ENCODE measurements at regions not wholly inside any gene's neighbourhood (a gene's known extent, or its start where the extent isn't known, plus 50 kb on each side); places are given as distances from the start of the nearest gene placed in this dataset.

GRCh38 chr17:71436479-71436878 is 684.3 kb upstream of the SOX9 start:
- Histone ChIP-seq H3K27me3 (ENCODE audit: control insufficient read depth, extremely low read depth, insufficient read depth, low read length) (no peaks in the 10 kb centered on the region), H3K4me3 (ENCODE audit: control insufficient read depth in 2 of 3, extremely low read depth in 1 of 3, insufficient read depth in 2 of 3, low read depth in 1 of 3, low read length in 3 of 3) (no peak overlapping the region), H3K9me3 (ENCODE audit: control insufficient read depth, low read depth, low read length) (no peaks in the 10 kb centered on the region), H3K4me1 (ENCODE audit: control insufficient read depth, extremely low read depth, insufficient read depth, low read length) (peaks cover 50% of the 10 kb centered on the region), H2AFZ (ENCODE audit: control insufficient read depth, low read length) (no peak overlapping the region), H4K20me1 (ENCODE audit: control insufficient read depth, extremely low read depth, insufficient read depth, low read length) (no peaks in the 10 kb centered on the region), H3K9me1 (ENCODE audit: control insufficient read depth, extremely low read depth, insufficient read depth, low read length) (no peaks in the 10 kb centered on the region), H3K79me2 (ENCODE audit: control insufficient read depth, insufficient read depth, low read length) (no peaks in the 10 kb centered on the region), H3K4me2 (ENCODE audit: control insufficient read depth, extremely low read depth, insufficient read depth, low read depth, low read length) (no peak overlapping the region), H3K9ac (ENCODE audit: control insufficient read depth, extremely low read depth, insufficient read depth, low read length) (no peak overlapping the region), H3K36me3 (ENCODE audit: control insufficient read depth in 2 of 2, extremely low read depth in 1 of 2, insufficient read depth in 2 of 2, low read length in 2 of 2) (no peaks in the 10 kb centered on the region), H3K27ac (ENCODE audit: control insufficient read depth, insufficient read depth, low read length) (no peak overlapping the region)
- TF ChIP-seq CTCF (optimal IDR thresholded peaks at IDR 0.05 in 1 of 3, IDR thresholded peaks at IDR 0.05 in 1 of 3, conservative IDR thresholded peaks at IDR 0.05 in 1 of 3; ENCODE audit: extremely low read depth in 1 of 3, insufficient read depth in 2 of 3, low read length in 3 of 3): no peak
- no peak for TF ChIP-seq EZH2 (IDR thresholded peaks at IDR 0.05; ENCODE audit: low read length)
- DNase-seq (ENCODE audit: low read depth, low spot score) (no peak), FAIRE-seq (no peak)
- dilution Hi-C loops (cut with MboI; ENCODE audit: extremely low pct_ligation_motif_present, low sequenced_read_pairs): no loop called here

- Histone ChIP-seq H3K27ac (ENCODE audit: control insufficient read depth, insufficient read depth, low read length) (no peak overlapping the region), H4K20me1 (ENCODE audit: control insufficient read depth, extremely low read depth, insufficient read depth, low read length) (no peaks in the 10 kb centered on the region)
These were observed 683.7 kb upstream of the SOX9 start for GRCh38 chr17:71437166-71437565.

More at GRCh38 chr17:71437166-71437565, 683.7 kb upstream of the SOX9 start:
- TF ChIP-seq EZH2 (IDR thresholded peaks at IDR 0.05; ENCODE audit: low read length): no peak
- TF ChIP-seq CTCF (optimal IDR thresholded peaks at IDR 0.05 in 1 of 3, IDR thresholded peaks at IDR 0.05 in 1 of 3, conservative IDR thresholded peaks at IDR 0.05 in 1 of 3; ENCODE audit: extremely low read depth in 1 of 3, insufficient read depth in 2 of 3, low read length in 3 of 3): no peak
- H3K36me3 ChIP-seq (ENCODE audit: control insufficient read depth in 2 of 2, extremely low read depth in 1 of 2, insufficient read depth in 2 of 2, low read length in 2 of 2): no peaks in the 10 kb centered on the region
- H3K4me3 ChIP-seq (ENCODE audit: control insufficient read depth in 2 of 3, extremely low read depth in 1 of 3, insufficient read depth in 2 of 3, low read depth in 1 of 3, low read length in 3 of 3): no peak overlapping the region
- peaks cover 47% of the 10 kb centered on the region for H3K4me1 ChIP-seq (ENCODE audit: control insufficient read depth, extremely low read depth, insufficient read depth, low read length)
- H3K79me2 ChIP-seq (ENCODE audit: control insufficient read depth, insufficient read depth, low read length): no peaks in the 10 kb centered on the region
- no peaks in the 10 kb centered on the region for H3K9me1 ChIP-seq (ENCODE audit: control insufficient read depth, extremely low read depth, insufficient read depth, low read length)
- dilution Hi-C loops (cut with MboI; ENCODE audit: extremely low pct_ligation_motif_present, low sequenced_read_pairs): no loop called here
- no peak overlapping the region for H3K4me2 ChIP-seq (ENCODE audit: control insufficient read depth, extremely low read depth, insufficient read depth, low read depth, low read length)
- DNase-seq (ENCODE audit: low read depth, low spot score) (no peak), FAIRE-seq (no peak)
- no peaks in the 10 kb centered on the region for H3K9me3 ChIP-seq (ENCODE audit: control insufficient read depth, low read depth, low read length)
- no peak overlapping the region for H3K9ac ChIP-seq (ENCODE audit: control insufficient read depth, extremely low read depth, insufficient read depth, low read length)
- H3K27me3 ChIP-seq (ENCODE audit: control insufficient read depth, extremely low read depth, insufficient read depth, low read length): no peaks in the 10 kb centered on the region
- no peak overlapping the region for H2AFZ ChIP-seq (ENCODE audit: control insufficient read depth, low read length)

Data from keratinocyte (primary cell).